Neural progenitor cell (in vitro differentiated cells): ENCODE measurements at regions not wholly inside any gene's neighbourhood (a gene's known extent, or its start where the extent isn't known, plus 50 kb on each side); places are given as distances from the start of the nearest gene placed in this dataset.

ENCODE experiments used
- DNase-seq: peaks from one replicate; pipeline ENCODE4 v3.0.0-alpha.2; 2016; ENCODE audit warnings: low spot score
- H2AFZ ChIP-seq: fragments of 200-600 bp; sonication (generic); replicated peaks from 2 replicates; pipeline ENCODE4 v1.6.1; 2016; ENCODE audit warnings: antibody characterized with exemption
- H3F3A ChIP-seq: fragments of 200-600 bp; sonication (generic); 2 replicates; pipeline ENCODE4 v1.6.1; 2016; ENCODE audit warnings: antibody characterized with exemption, low read depth
- H3K27ac ChIP-seq: fragments of 200-600 bp; sonication (generic); 2 replicates; pipeline ENCODE4 v1.5.1; 2016; ENCODE audit warnings: mild to moderate bottlenecking
- H3K27me3 ChIP-seq: fragments of 200-600 bp; sonication (generic); 2 replicates; pipeline ENCODE4 v1.6.1; 2016; ENCODE audit warnings: mild to moderate bottlenecking, moderate library complexity
- H3K36me3 ChIP-seq: fragments of 200-600 bp; sonication (generic); 2 replicates; pipeline ENCODE4 v1.5.1; 2016
- H3K4me1 ChIP-seq: fragments of 200-600 bp; sonication (generic); 2 replicates; pipeline ENCODE4 v1.6.1; 2016; ENCODE audit warnings: mixed run types
- H3K4me2 ChIP-seq: fragments of 200-600 bp; sonication (generic); 2 replicates; pipeline ENCODE4 v1.6.1; 2016
- H3K4me3 ChIP-seq: fragments of 200-600 bp; sonication (generic); 2 replicates; pipeline ENCODE4 v1.5.1; 2016
- H3K79me2 ChIP-seq: fragments of 200-600 bp; sonication (generic); 2 replicates; pipeline ENCODE4 v1.6.1; 2016; ENCODE audit warnings: low read depth
- H3K9ac ChIP-seq: fragments of 200-600 bp; sonication (generic); 2 replicates; pipeline ENCODE4 v1.6.1; 2016
- H3K9me3 ChIP-seq: fragments of 200-600 bp; sonication (generic); 2 replicates; pipeline ENCODE4 v1.5.1; 2016; ENCODE audit warnings: low read depth
- H4K20me1 ChIP-seq: fragments of 200-600 bp; sonication (generic); 2 replicates; pipeline ENCODE4 v1.6.1; 2016; ENCODE audit warnings: low read depth
- H3K27ac Mint-ChIP-seq: 3 replicates; pipeline ENCODE4 v1.8.0; 2021; ENCODE audit warnings: mixed read lengths
- H3K27me3 Mint-ChIP-seq: 2 replicates; pipeline ENCODE4 v1.8.0; 2022; ENCODE audit warnings: low read depth, mild to moderate bottlenecking, inconsistent platforms, moderate library complexity, mixed read lengths; ENCODE audit not compliant: insufficient read depth
- H3K36me3 Mint-ChIP-seq: 3 replicates; pipeline ENCODE4 v1.8.0; 2021; ENCODE audit warnings: mixed read lengths
- H3K4me1 Mint-ChIP-seq: 3 replicates; pipeline ENCODE4 v1.8.0; 2021; ENCODE audit warnings: mixed read lengths
- H3K4me3 Mint-ChIP-seq: 3 replicates; pipeline ENCODE4 v1.8.0; 2021; ENCODE audit warnings: mild to moderate bottlenecking, moderate library complexity, mixed read lengths
- H3K9me3 Mint-ChIP-seq: 3 replicates; pipeline ENCODE4 v1.8.0; 2020; ENCODE audit warnings: mixed read lengths
- CTCF ChIP-seq: fragments of 200-600 bp; sonication (generic); IDR thresholded peaks from 2 replicates; pipeline ENCODE4 v1.5.1; 2017; ENCODE audit warnings: antibody characterized with exemption, mild to moderate bottlenecking
- EZH2 ChIP-seq: fragments of 200-600 bp; sonication (generic); IDR thresholded peaks from 2 replicates; pipeline ENCODE4 v1.6.1; 2017; ENCODE audit warnings: antibody characterized with exemption, mild to moderate bottlenecking, moderate library complexity
- EZH2phosphoT487 ChIP-seq: fragments of 200-600 bp; sonication (generic); IDR thresholded peaks from 2 replicates; pipeline ENCODE4 v1.6.1; 2017; ENCODE audit warnings: antibody characterized with exemption

- no peaks in the 10 kb centered on the region for H3K4me1 Mint-ChIP-seq
- H3K4me1 ChIP-seq: no peaks in the 10 kb centered on the region
- no peaks in the 10 kb centered on the region for H3K36me3 Mint-ChIP-seq
- H3K79me2 ChIP-seq: no peaks in the 10 kb centered on the region
- DNase-seq: no peak
- no peaks in the 10 kb centered on the region for H3K27me3 ChIP-seq
- no peaks in the 10 kb centered on the region for H4K20me1 ChIP-seq
- no peaks in the 10 kb centered on the region for H3F3A ChIP-seq
- H3K36me3 ChIP-seq: no peaks in the 10 kb centered on the region
- peaks cover 3% of the 10 kb centered on the region for H3K9me3 ChIP-seq
- H2AFZ ChIP-seq: no peak overlapping the region
- no peak overlapping the region for H3K4me2 ChIP-seq
- TF ChIP-seq EZH2phosphoT487 (no peak), CTCF (no peak), EZH2 (no peak)
- peaks cover 13% of the 10 kb centered on the region for H3K27me3 Mint-ChIP-seq
- no peak overlapping the region for H3K9ac ChIP-seq
- no peak overlapping the region for H3K4me3 ChIP-seq
- H3K4me3 Mint-ChIP-seq: no peak overlapping the region
- H3K27ac ChIP-seq: no peak overlapping the region
- H3K27ac Mint-ChIP-seq: no peak overlapping the region
- peaks cover 30% of the 10 kb centered on the region for H3K9me3 Mint-ChIP-seq
Measured at GRCh38 chr7:68828575-68828974, 769.7 kb upstream of the AUTS2 start.

GRCh38 chr7:68833422-68833821 lies 764.9 kb upstream of the AUTS2 start:
- peaks cover 3% of the 10 kb centered on the region for H3K4me1 Mint-ChIP-seq

GRCh38 chr7:68839014-68839413 lies 759.3 kb upstream of the AUTS2 start:
- no peak overlapping the region for H3K9ac ChIP-seq

More at GRCh38 chr7:68833422-68833821, 764.9 kb upstream of the AUTS2 start:
- peaks cover 3% of the 10 kb centered on the region for H3K9me3 ChIP-seq
- peaks cover 19% of the 10 kb centered on the region for H3K9me3 Mint-ChIP-seq
- H3K4me3 Mint-ChIP-seq: no peak overlapping the region
- H4K20me1 ChIP-seq: no peaks in the 10 kb centered on the region
- no peaks in the 10 kb centered on the region for H3K36me3 Mint-ChIP-seq
- TF ChIP-seq EZH2phosphoT487: no peak
- no peak for TF ChIP-seq EZH2
- no peak for TF ChIP-seq CTCF
- no peak overlapping the region for H3K4me3 ChIP-seq
- no peak overlapping the region for H3K9ac ChIP-seq
- H3F3A ChIP-seq: no peaks in the 10 kb centered on the region
- H3K27ac ChIP-seq: no peak overlapping the region
- H3K27me3 ChIP-seq: no peaks in the 10 kb centered on the region
- H3K27me3 Mint-ChIP-seq: peaks cover 4% of the 10 kb centered on the region
- H3K4me2 ChIP-seq: no peak overlapping the region
- DNase-seq: no peak
- no peaks in the 10 kb centered on the region for H3K79me2 ChIP-seq
- no peaks in the 10 kb centered on the region for H3K4me1 ChIP-seq
- H3K27ac Mint-ChIP-seq: no peak overlapping the region
- H2AFZ ChIP-seq: no peak overlapping the region
- no peaks in the 10 kb centered on the region for H3K36me3 ChIP-seq

More at GRCh38 chr7:68839014-68839413, 759.3 kb upstream of the AUTS2 start:
- H3K27me3 ChIP-seq: no peaks in the 10 kb centered on the region
- no peaks in the 10 kb centered on the region for H3K36me3 Mint-ChIP-seq
- no peaks in the 10 kb centered on the region for H3F3A ChIP-seq
- H3K27ac ChIP-seq: no peak overlapping the region
- no peak overlapping the region for H3K4me3 ChIP-seq
- TF ChIP-seq EZH2 (no peak), CTCF (no peak), EZH2phosphoT487 (no peak)
- no peaks in the 10 kb centered on the region for H3K79me2 ChIP-seq
- no peak overlapping the region for H3K4me3 Mint-ChIP-seq
- no peaks in the 10 kb centered on the region for H3K9me3 ChIP-seq
- H3K27me3 Mint-ChIP-seq: no peaks in the 10 kb centered on the region
- H3K4me1 Mint-ChIP-seq: peaks cover 9% of the 10 kb centered on the region
- H3K36me3 ChIP-seq: no peaks in the 10 kb centered on the region
- no peak overlapping the region for H2AFZ ChIP-seq
- H3K4me1 ChIP-seq: no peaks in the 10 kb centered on the region
- H3K4me2 ChIP-seq: no peak overlapping the region
- H3K9me3 Mint-ChIP-seq: peaks cover 3% of the 10 kb centered on the region
- no peak for DNase-seq
- no peak overlapping the region for H3K27ac Mint-ChIP-seq
- no peaks in the 10 kb centered on the region for H4K20me1 ChIP-seq
